Esophagus squamous epithelium (tissue), 4 donors: ENCODE measurements at regions not wholly inside any gene's neighbourhood (a gene's known extent, or its start where the extent isn't known, plus 50 kb on each side); places are given as distances from the start of the nearest gene placed in this dataset.

ENCODE experiments used
- CTCF ChIP-seq, 6 experiments: fragments of 450-650 bp in 4 of 6; fragments of 200-600 bp in 2 of 6; sonication (generic) in 2 of 6; IDR thresholded peaks; one replicate each; pipeline ENCODE4 v1.5.1; 2016 to 2019; ENCODE audit warnings: antibody characterized with exemption in 6 of 6, mild to moderate bottlenecking in 4 of 6, moderate library complexity in 4 of 6
- POLR2A ChIP-seq, 4 donors: fragments of 450-650 bp; IDR thresholded peaks; one replicate each; pipeline ENCODE4 v1.6.1; 2017; ENCODE audit warnings: antibody characterized with exemption in 4 of 4, mild to moderate bottlenecking in 4 of 4, moderate library complexity in 3 of 4

GRCh38 chr10:4588824-4589223, 237.2 kb upstream of the AKR1E2 start:
- TF ChIP-seq CTCF (IDR thresholded peaks at IDR 0.05), result no peak
- TF ChIP-seq POLR2A (IDR thresholded peaks at IDR 0.05), result no peak
